ENCODE measurements at regions not wholly inside any gene's neighbourhood (a gene's known extent, or its start where the extent isn't known, plus 50 kb on each side); places are given as distances from the start of the nearest gene placed in this dataset.
"Not testable (repeated sequence)": the region's sequence is repeated elsewhere in the genome, so short reads cannot be mapped to it uniquely, and the experiment has no call there.

GRCh38 chr4:13777341-13777740 is 149.8 kb upstream of the BOD1L1 start:
- H3K4me1 Mint-ChIP-seq (ENCODE audit: low read depth): no peaks in the 10 kb centered on the region
- H3K36me3 Mint-ChIP-seq (ENCODE audit: low read depth): no peaks in the 10 kb centered on the region
- no peaks in the 10 kb centered on the region for H3K27me3 Mint-ChIP-seq (ENCODE audit: low read depth)
- DNase-seq (ENCODE audit: low spot score): no peak
- no peaks in the 10 kb centered on the region for H3K9me3 Mint-ChIP-seq
- intact Hi-C loops (cut with micrococcal nuclease): no loop called here
- no peak overlapping the region for H3K4me3 Mint-ChIP-seq (ENCODE audit: low read depth)
- H3K27ac Mint-ChIP-seq: no peak overlapping the region

- no peaks in the 10 kb centered on the region for H3K4me1 Mint-ChIP-seq (ENCODE audit: low read depth)
- intact Hi-C loops (cut with micrococcal nuclease): no loop called here
- no peak overlapping the region for H3K27ac Mint-ChIP-seq
- no peaks in the 10 kb centered on the region for H3K9me3 Mint-ChIP-seq
- H3K27me3 Mint-ChIP-seq (ENCODE audit: low read depth): no peaks in the 10 kb centered on the region
- no peak overlapping the region for H3K4me3 Mint-ChIP-seq (ENCODE audit: low read depth)
- no peak for DNase-seq (ENCODE audit: low spot score)
- no peaks in the 10 kb centered on the region for H3K36me3 Mint-ChIP-seq (ENCODE audit: low read depth)
These were observed 150.8 kb upstream of the BOD1L1 start for GRCh38 chr4:13778367-13778766.

DNA sequence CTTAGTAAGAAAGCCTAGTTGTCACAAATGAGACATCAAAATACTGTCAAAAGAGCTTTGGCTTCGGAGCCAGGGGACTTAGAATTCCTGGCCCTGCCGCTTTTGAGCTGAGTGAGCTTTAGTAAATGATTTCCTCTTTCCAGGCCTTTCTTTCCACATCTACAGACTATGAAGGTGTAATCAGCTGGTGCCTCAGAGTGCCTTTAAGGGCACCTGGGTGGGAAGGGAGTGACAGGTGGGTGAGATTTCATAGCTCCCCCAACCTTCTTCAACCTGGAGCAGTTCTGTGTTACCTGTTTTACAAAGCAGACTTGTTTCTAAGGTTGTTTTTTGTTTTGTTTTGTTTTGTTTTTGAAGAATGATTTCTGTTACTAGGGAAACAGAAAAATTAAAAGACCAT is 154.7 kb upstream of the BOD1L1 start:
- Mint-ChIP-seq H3K27me3 (ENCODE audit: low read depth) (no peaks in the 10 kb centered on the region), H3K27ac (no peak overlapping the region), H3K4me1 (ENCODE audit: low read depth) (no peaks in the 10 kb centered on the region), H3K36me3 (ENCODE audit: low read depth) (no peaks in the 10 kb centered on the region), H3K9me3 (no peaks in the 10 kb centered on the region), H3K4me3 (ENCODE audit: low read depth) (no peak overlapping the region)
- no peak for DNase-seq (ENCODE audit: low spot score)
- intact Hi-C loops (cut with micrococcal nuclease): no loop called here

GRCh38 chr4:13783800-13784411 is 156.4 kb upstream of the BOD1L1 start:
- Mint-ChIP-seq H3K36me3 (ENCODE audit: low read depth) (no peaks in the 10 kb centered on the region), H3K27ac (no peak overlapping the region), H3K4me3 (ENCODE audit: low read depth) (no peak overlapping the region), H3K4me1 (ENCODE audit: low read depth) (no peaks in the 10 kb centered on the region), H3K9me3 (no peaks in the 10 kb centered on the region), H3K27me3 (ENCODE audit: low read depth) (no peaks in the 10 kb centered on the region)
- intact Hi-C loops (cut with micrococcal nuclease): no loop called here
- no peak for DNase-seq (ENCODE audit: low spot score)

DNA sequence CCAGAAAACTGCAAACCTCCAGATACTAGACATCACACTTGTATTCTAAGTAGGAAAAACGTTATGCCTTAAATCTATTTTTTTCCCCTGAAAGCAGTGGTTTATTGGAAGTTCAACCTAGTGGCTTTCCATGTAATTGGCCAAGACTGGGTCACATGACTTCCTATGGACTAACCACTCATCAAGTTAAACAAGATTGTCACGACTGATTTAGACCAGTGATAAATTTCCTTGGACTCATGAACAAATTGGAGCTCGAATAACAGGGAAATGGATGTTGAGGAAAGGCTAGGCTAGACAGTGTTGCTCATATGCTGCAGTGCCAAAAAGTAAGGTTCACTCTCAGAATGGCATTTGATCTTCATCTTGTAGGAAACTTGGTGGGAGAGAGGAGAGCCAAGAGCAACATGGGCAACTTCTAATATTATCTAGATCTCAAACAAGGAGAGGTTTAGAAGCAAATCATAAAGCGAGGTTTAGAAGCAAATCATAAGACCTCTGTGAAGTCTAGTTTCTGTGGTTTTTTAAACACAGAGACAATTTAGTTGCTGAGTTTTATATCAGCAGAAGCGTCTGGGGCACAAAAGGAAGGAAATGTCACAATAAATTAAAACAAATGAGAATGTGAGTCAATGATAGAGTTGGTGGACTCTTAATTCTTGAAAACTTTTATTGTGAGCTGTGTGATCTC is 165.6 kb upstream of the BOD1L1 start:
- Mint-ChIP-seq H3K27ac (no peak overlapping the region), H3K9me3 (no peaks in the 10 kb centered on the region), H3K27me3 (ENCODE audit: low read depth) (no peaks in the 10 kb centered on the region), H3K4me3 (ENCODE audit: low read depth) (no peak overlapping the region), H3K4me1 (ENCODE audit: low read depth) (no peaks in the 10 kb centered on the region), H3K36me3 (ENCODE audit: low read depth) (no peaks in the 10 kb centered on the region)
- no peak for DNase-seq (ENCODE audit: low spot score)
- intact Hi-C loops (cut with micrococcal nuclease): no loop called here

DNA sequence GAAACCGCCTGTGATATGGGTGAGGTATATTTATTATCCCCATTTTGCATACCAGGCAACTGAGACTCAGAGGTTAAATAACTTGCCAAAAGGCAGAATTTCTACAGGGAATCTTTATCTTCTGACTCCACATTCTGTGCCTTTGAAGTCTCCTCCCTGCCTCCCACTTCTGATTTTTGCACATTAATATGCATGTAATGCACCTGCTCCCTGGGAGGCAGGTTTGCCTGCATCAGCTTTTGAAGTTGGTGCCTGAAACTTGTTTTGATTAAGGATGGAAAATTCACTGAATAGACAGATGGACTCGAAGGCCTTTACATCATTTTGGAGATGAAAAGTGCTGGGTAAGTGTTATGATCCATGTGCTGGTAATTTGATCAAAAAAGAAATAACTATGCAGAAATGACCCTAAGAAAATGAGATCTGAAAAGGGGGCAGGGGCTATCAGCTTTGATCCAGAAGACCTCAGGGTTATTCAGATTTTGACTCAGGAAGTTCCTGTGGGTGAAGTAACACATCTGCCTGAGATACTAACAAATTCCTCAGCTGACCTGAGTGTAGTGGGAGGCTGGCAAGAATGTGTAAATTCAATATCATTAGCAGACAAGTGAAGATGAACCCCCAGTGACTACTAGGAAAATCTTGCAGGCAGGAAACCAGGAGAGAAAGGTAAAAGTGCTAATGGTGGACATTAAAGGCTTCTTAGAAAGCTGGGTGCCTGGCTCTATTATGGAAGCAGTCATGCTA is 167.5 kb upstream of the BOD1L1 start:
- DNase-seq (ENCODE audit: low spot score): no peak
- Mint-ChIP-seq H3K36me3 (ENCODE audit: low read depth) (no peaks in the 10 kb centered on the region), H3K4me3 (ENCODE audit: low read depth) (no peak overlapping the region), H3K27me3 (ENCODE audit: low read depth) (no peaks in the 10 kb centered on the region), H3K9me3 (peaks cover 3% of the 10 kb centered on the region), H3K4me1 (ENCODE audit: low read depth) (no peaks in the 10 kb centered on the region), H3K27ac (no peak overlapping the region)
- intact Hi-C loops (cut with micrococcal nuclease): no loop called here

DNA sequence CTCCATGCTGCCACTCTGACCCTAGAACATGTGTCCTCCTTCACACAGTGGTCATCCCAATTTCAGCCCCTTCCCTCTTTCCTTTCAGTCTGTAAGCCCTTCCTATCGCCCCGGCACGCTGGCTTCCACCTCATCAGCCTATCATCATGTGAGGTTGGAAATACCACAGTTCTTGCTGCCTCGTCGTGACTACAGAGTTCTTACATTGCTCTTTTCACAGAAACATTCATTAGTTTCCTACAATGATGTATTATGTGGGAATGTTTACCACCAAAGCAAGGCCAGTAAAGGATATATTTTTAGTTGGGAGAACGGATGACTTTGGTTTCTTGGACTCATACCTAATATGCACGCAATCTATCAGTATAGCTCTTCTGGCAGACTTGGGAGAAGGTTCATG is 169.5 kb upstream of the BOD1L1 start:
- Mint-ChIP-seq H3K36me3 (ENCODE audit: low read depth) (no peaks in the 10 kb centered on the region), H3K4me3 (ENCODE audit: low read depth) (no peak overlapping the region), H3K27ac (no peak overlapping the region), H3K9me3 (peaks cover 7% of the 10 kb centered on the region), H3K4me1 (ENCODE audit: low read depth) (no peaks in the 10 kb centered on the region), H3K27me3 (ENCODE audit: low read depth) (no peaks in the 10 kb centered on the region)
- intact Hi-C loops (cut with micrococcal nuclease): no loop called here
- no peak for DNase-seq (ENCODE audit: low spot score)

DNA sequence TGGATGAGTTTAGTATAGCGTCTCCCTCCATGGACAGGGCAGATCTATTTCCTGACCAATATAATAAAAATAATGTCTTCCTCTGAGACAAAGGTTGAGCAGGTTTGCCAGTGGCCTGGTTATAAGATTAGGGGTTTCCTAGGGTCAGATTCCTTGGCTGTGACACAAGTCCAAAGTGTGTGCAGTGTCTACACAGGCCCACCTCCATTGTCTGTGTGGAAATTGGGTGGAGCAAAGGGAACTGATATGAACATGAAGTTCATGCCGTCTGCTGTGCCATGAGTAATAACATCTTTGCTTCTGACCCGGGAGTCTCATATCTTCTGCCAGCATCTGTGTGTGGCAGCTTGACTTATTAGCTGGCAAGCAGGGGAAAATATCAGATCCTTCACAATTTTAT is 187.7 kb upstream of the BOD1L1 start:
- Mint-ChIP-seq H3K27ac (no peak overlapping the region), H3K4me1 (ENCODE audit: low read depth) (no peaks in the 10 kb centered on the region), H3K4me3 (ENCODE audit: low read depth) (no peak overlapping the region), H3K9me3 (no peaks in the 10 kb centered on the region), H3K36me3 (ENCODE audit: low read depth) (no peaks in the 10 kb centered on the region), H3K27me3 (ENCODE audit: low read depth) (no peaks in the 10 kb centered on the region)
- DNase-seq (ENCODE audit: low spot score): no peak
- intact Hi-C loops (cut with micrococcal nuclease): no loop called here

- intact Hi-C loops (cut with micrococcal nuclease): no loop called here
- no peaks in the 10 kb centered on the region for H3K27me3 Mint-ChIP-seq (ENCODE audit: low read depth)
These were observed 188.9 kb upstream of the BOD1L1 start for GRCh38 chr4:13816472-13816871.

GRCh38 chr4:13821522-13821921 is 194.0 kb upstream of the BOD1L1 start:
- intact Hi-C loops (cut with micrococcal nuclease): no loop called here
- Mint-ChIP-seq H3K4me1 (ENCODE audit: low read depth) (no peaks in the 10 kb centered on the region), H3K4me3 (ENCODE audit: low read depth) (no peak overlapping the region), H3K36me3 (ENCODE audit: low read depth) (no peaks in the 10 kb centered on the region), H3K27me3 (ENCODE audit: low read depth) (no peaks in the 10 kb centered on the region), H3K27ac (no peak overlapping the region), H3K9me3 (peaks cover 20% of the 10 kb centered on the region)
- no peak for DNase-seq (ENCODE audit: low spot score)

More at GRCh38 chr4:13816472-13816871, 188.9 kb upstream of the BOD1L1 start:
- DNase-seq (ENCODE audit: low spot score): no peak
- Mint-ChIP-seq H3K4me3 (ENCODE audit: low read depth) (no peak overlapping the region), H3K36me3 (ENCODE audit: low read depth) (no peaks in the 10 kb centered on the region), H3K9me3 (no peaks in the 10 kb centered on the region), H3K4me1 (ENCODE audit: low read depth) (no peaks in the 10 kb centered on the region), H3K27ac (no peak overlapping the region)

DNA sequence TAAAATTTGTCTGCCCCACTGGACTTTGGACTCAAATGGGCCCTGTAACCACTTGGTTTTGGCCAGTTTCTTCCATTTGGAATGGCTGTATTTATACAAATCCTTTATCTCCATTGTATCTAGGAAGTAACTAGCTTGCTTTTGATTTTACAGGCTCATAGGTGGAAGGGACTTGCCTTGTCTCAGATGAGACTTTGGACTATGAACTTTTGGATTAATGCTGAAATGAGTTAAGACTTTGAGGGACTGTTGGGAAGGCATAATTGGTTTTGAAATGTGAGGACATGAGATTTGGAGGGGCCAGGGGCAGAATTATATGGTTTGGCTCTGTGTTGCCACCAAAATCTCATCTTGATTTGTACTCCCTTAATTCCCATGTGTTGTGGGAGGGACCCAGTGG is 198.3 kb upstream of the BOD1L1 start:
- H3K4me1 Mint-ChIP-seq (ENCODE audit: low read depth); H3K27ac Mint-ChIP-seq; DNase-seq (ENCODE audit: low spot score); H3K4me3 Mint-ChIP-seq (ENCODE audit: low read depth); H3K36me3 Mint-ChIP-seq (ENCODE audit: low read depth); H3K27me3 Mint-ChIP-seq (ENCODE audit: low read depth); intact Hi-C loops (cut with micrococcal nuclease): not testable (repeated sequence)
- peaks cover 20% of the 10 kb centered on the region for H3K9me3 Mint-ChIP-seq

DNA sequence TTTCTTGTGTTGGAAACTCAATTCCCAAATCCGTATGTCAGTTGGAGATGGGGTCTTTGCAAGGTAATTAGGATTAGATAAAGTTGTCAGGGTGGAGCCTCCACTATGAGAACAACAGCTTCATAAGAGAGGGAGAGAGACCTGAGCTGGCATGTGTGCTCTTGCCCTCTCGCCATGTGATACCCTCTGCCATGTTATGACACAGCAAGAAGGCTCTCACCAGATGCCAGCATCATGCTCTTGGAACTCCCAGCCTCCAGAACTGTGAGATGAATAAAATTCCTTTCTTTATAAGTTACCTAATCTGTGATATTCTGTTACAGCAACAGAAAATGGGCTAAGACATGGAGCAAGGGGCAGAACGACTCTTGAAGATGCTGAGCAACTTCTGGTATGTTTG is 201.9 kb upstream of the BOD1L1 start:
- intact Hi-C loops (cut with micrococcal nuclease): no loop called here
- no peak overlapping the region for H3K4me3 Mint-ChIP-seq (ENCODE audit: low read depth)

DNA sequence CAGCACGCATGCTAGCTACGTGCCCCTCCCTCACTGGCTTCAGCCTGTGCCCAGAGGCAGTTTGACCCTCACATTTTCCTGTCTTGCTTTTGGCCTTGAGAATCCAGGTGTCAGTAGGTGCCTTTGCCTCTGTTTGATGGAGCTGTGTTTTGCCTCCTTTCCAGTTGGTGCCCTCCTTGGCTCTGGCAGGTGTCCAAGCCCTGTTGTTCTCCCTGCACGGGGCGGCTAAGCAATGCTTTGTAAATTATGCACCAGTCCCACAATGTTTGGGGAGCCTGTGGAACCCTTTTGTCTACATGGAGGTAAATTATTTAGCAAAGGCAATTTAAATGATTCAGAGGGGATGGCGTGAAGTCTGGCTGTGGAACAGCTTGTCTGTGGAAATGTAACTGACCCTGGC is 202.9 kb upstream of the BOD1L1 start:
- H3K4me1 Mint-ChIP-seq (ENCODE audit: low read depth): no peaks in the 10 kb centered on the region
- no peaks in the 10 kb centered on the region for H3K36me3 Mint-ChIP-seq (ENCODE audit: low read depth)
- DNase-seq (ENCODE audit: low spot score): no peak
- peaks cover 5% of the 10 kb centered on the region for H3K9me3 Mint-ChIP-seq
- intact Hi-C loops (cut with micrococcal nuclease): no loop called here
- no peak overlapping the region for H3K27ac Mint-ChIP-seq
- no peak overlapping the region for H3K4me3 Mint-ChIP-seq (ENCODE audit: low read depth)
- no peaks in the 10 kb centered on the region for H3K27me3 Mint-ChIP-seq (ENCODE audit: low read depth)

More for the DNA sequence above, 201.9 kb upstream of the BOD1L1 start:
- no peaks in the 10 kb centered on the region for H3K4me1 Mint-ChIP-seq (ENCODE audit: low read depth)
- no peak for DNase-seq (ENCODE audit: low spot score)
- no peak overlapping the region for H3K27ac Mint-ChIP-seq
- H3K9me3 Mint-ChIP-seq: peaks cover 8% of the 10 kb centered on the region
- H3K36me3 Mint-ChIP-seq (ENCODE audit: low read depth): no peaks in the 10 kb centered on the region
- H3K27me3 Mint-ChIP-seq (ENCODE audit: low read depth): no peaks in the 10 kb centered on the region
